ENCODE measurements at regions not wholly inside any gene's neighbourhood (a gene's known extent, or its start where the extent isn't known, plus 50 kb on each side); places are given as distances from the start of the nearest gene placed in this dataset.

DNA sequence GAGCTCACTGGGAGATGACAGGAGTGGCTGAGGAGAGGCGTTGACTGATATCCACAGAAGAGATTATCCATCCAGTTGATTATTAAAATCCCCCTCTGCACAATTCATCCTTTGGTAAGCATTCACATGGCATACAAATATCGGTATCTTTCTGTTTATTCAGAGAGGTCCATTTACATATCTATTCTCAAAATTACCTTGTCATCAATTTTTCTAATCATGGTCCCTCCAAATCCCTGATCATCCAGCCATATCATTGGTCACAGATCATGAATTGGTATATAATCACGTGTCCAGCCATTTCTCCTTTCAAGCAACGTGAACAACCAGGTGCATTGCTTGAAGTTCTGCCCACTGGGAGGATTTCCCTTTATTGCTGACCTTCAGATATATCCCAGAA, 1321.0 kb downstream of the ROBO2 start:
- TF ChIP-seq, protein P1, sequence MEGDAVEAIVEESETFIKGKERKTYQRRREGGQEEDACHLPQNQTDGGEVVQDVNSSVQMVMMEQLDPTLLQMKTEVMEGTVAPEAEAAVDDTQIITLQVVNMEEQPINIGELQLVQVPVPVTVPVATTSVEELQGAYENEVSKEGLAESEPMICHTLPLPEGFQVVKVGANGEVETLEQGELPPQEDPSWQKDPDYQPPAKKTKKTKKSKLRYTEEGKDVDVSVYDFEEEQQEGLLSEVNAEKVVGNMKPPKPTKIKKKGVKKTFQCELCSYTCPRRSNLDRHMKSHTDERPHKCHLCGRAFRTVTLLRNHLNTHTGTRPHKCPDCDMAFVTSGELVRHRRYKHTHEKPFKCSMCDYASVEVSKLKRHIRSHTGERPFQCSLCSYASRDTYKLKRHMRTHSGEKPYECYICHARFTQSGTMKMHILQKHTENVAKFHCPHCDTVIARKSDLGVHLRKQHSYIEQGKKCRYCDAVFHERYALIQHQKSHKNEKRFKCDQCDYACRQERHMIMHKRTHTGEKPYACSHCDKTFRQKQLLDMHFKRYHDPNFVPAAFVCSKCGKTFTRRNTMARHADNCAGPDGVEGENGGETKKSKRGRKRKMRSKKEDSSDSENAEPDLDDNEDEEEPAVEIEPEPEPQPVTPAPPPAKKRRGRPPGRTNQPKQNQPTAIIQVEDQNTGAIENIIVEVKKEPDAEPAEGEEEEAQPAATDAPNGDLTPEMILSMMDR (optimal IDR thresholded peaks at IDR 0.05 in 1 of 3, IDR thresholded peaks at IDR 0.05 in 1 of 3, conservative IDR thresholded peaks at IDR 0.05 in 1 of 3; ENCODE audit: extremely low read depth in 1 of 3, insufficient read depth in 2 of 3, low read length in 3 of 3): no peak
- no peak for TF ChIP-seq EZH2 (IDR thresholded peaks at IDR 0.05; ENCODE audit: low read length)

Data from keratinocyte (primary cell).